Mucosa of descending colon (tissue), 3 donors: ENCODE measurements at regions not wholly inside any gene's neighbourhood (a gene's known extent, or its start where the extent isn't known, plus 50 kb on each side); places are given as distances from the start of the nearest gene placed in this dataset.

Source experiments
- ATAC-seq: fragments of 200-7000 bp; cut with Tn5 transposase; one replicate; pipeline ENCODE4 v1.9.1; 2020; ENCODE audit warnings: mild to moderate bottlenecking, moderate library complexity
- DNase-seq, 3 donors: peaks; one replicate each; pipeline ENCODE4 v3.0.0-alpha.2; 2020
- H3K36me3 ChIP-seq: fragments of 200-600 bp; one replicate; pipeline ENCODE4 v1.8.0; 2021; ENCODE audit warnings: low read depth, mild to moderate bottlenecking
- H3K4me1 ChIP-seq: fragments of 200-600 bp; one replicate; pipeline ENCODE4 v1.8.0; 2021; ENCODE audit warnings: low read depth, mild to moderate bottlenecking
- H3K4me3 ChIP-seq: fragments of 200-600 bp; one replicate; pipeline ENCODE4 v1.8.0; 2021; ENCODE audit warnings: mild to moderate bottlenecking
- H3K9me3 ChIP-seq: fragments of 200-600 bp; one replicate; pipeline ENCODE4 v1.8.0; 2021; ENCODE audit warnings: mild to moderate bottlenecking
- CTCF ChIP-seq: fragments of 200-600 bp; IDR thresholded peaks from one replicate; pipeline ENCODE4 v1.8.0; 2022; ENCODE audit warnings: antibody characterized with exemption, mild to moderate bottlenecking
- intact Hi-C, 2 donors: fragments of 100-400 bp; cut with DNase I in 1 of 2; cut with micrococcal nuclease in 1 of 2; formaldehyde crosslinking; loops; one replicate each; pipeline versions ENCODE4 v1.11.0 to v1.11.1; 2022; cut with DNase I, micrococcal nuclease
- donor health status: DM: no; HTN: no; CAD: no; lungs with moderate emphysema.
- donor health status: DM: no; HTN: no; CAD: no.
- donor health status: DM: no; HTN: yes; CAD: no.

DNA sequence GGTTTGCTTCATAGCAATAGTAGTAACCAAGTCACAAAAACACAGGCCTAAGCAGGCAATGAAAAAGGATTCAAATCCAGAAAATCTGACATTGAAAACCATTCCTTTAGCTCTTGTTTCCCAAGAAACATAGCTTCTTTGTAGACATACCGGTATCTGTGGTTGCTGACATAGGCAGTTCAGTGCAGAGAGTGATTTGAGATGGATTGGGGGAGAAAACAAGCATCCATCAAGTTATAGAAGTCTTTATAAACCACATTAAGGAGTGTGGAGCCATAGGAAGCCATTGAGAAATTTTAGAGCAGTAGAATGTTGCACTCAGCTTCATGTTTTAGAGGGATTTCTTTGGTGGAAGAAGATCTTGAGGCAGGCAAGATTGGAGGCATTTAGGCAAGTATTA, 91.2 kb upstream of the MARCKS start:
- no peaks in the 10 kb centered on the region for H3K9me3 ChIP-seq
- DNase-seq (no peak), ATAC-seq (no peak)
- no peak for TF ChIP-seq CTCF
- no peak overlapping the region for H3K4me3 ChIP-seq
- no peaks in the 10 kb centered on the region for H3K36me3 ChIP-seq
- intact Hi-C loops, result no loop called here
- H3K4me1 ChIP-seq, result no peaks in the 10 kb centered on the region

DNA sequence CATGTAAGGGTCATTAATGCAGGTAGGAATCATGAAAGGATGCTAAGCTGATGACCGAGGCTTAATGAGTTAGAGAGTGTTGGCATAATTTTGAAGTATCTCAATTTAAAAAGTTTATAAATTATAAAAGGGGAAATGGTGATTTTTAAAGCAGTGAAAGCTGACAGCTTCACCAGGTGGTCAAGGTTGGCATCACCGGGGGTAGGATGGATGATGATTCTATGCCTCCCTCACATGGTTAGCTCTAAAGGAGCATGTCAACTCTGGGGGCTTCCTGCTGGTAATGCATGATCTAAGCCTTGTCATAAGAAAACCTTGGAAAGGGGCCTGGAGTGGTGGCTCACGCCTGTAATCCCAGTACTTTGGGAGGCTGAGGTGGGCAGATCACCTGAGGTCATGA, 89.2 kb upstream of the MARCKS start:
- no peak for DNase-seq
- Histone ChIP-seq H3K4me1 (no peaks in the 10 kb centered on the region), H3K9me3 (no peaks in the 10 kb centered on the region), H3K4me3 (no peak overlapping the region), H3K36me3 (no peaks in the 10 kb centered on the region)
- no peak for ATAC-seq
- TF ChIP-seq CTCF, result no peak
- intact Hi-C loops, result no loop called here

GRCh38 chr6:113772961-113773360, 84.2 kb upstream of the MARCKS start:
- Histone ChIP-seq H3K4me3 (no peak overlapping the region), H3K36me3 (no peaks in the 10 kb centered on the region), H3K4me1 (no peaks in the 10 kb centered on the region), H3K9me3 (no peaks in the 10 kb centered on the region)
- intact Hi-C loops, result no loop called here
- TF ChIP-seq CTCF, result no peak
- ATAC-seq (no peak), DNase-seq (no peak)

- H3K9me3 ChIP-seq, result no peaks in the 10 kb centered on the region
- no peaks in the 10 kb centered on the region for H3K4me1 ChIP-seq
- H3K4me3 ChIP-seq, result no peak overlapping the region
- intact Hi-C loops, result no loop called here
- no peak for TF ChIP-seq CTCF
- no peaks in the 10 kb centered on the region for H3K36me3 ChIP-seq
- DNase-seq (no peak), ATAC-seq (peak; percentile 69)
These were observed 82.9 kb upstream of the MARCKS start for GRCh38 chr6:113774127-113774825.

DNA sequence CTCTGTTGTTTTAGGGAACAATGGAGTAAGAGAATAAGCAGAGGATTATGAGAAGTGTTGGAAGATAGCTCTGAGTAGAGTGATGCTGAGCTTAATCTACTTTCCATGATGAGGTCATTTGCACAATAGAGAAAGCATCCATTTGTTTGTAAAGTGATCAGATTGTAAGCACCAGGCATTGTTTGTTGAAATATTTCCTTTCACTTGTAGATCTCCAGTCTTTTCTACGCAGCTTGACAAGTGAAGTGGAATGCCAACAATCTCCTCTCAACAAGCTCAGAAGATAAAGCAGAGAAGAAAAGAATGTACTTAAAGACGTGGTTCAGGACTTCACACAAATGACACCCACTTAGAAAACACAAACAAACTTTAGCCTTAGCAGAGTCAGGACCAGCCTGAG, 80.1 kb upstream of the MARCKS start:
- Histone ChIP-seq H3K4me3 (no peak overlapping the region), H3K4me1 (no peaks in the 10 kb centered on the region), H3K36me3 (no peaks in the 10 kb centered on the region), H3K9me3 (no peaks in the 10 kb centered on the region)
- intact Hi-C loops, result no loop called here
- TF ChIP-seq CTCF, result no peak
- ATAC-seq (no peak), DNase-seq (no peak)

DNA sequence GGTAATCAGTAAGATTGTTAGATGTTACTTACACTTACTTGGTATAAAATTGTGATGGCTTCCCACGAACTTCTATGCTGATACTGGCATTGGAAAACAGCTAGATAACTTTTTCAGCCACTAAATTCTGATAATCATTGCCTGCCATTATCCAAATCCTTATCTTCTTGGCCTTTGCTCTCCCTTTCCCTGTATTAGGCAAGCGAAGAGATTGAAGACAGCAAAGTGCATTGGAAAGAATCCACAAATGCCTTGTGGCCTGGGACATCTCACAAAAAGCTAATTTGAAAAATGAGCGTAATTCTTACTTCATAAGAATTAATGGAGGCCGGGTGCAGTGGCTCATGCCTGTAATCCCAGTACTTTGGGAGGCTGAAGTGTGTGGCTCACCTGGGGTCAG, 79.5 kb upstream of the MARCKS start:
- Histone ChIP-seq H3K36me3 (no peaks in the 10 kb centered on the region), H3K4me1 (no peaks in the 10 kb centered on the region), H3K4me3 (no peak overlapping the region), H3K9me3 (no peaks in the 10 kb centered on the region)
- DNase-seq (no peak), ATAC-seq (no peak)
- intact Hi-C loops, result no loop called here
- no peak for TF ChIP-seq CTCF
